ENCODE measurements at regions not wholly inside any gene's neighbourhood (a gene's known extent, or its start where the extent isn't known, plus 50 kb on each side); places are given as distances from the start of the nearest gene placed in this dataset.

- TF ChIP-seq CUX1 (CRISPR knock-in tag; IDR thresholded peaks at IDR 0.05) (no peak), ZBTB5 (IDR thresholded peaks at IDR 0.05) (no peak), KLF16 (IDR thresholded peaks at IDR 0.05) (no peak)
Observed at GRCh38 chr10:29774475-29774874, 139.7 kb upstream of the SVIL start (continued).

- ATAC-seq (no peak), DNase-seq (ENCODE audit: extremely low read depth in 1 of 4, low spot score in 3 of 4) (no peak), FAIRE-seq (no peak)
- Histone ChIP-seq H3K4me1 (replicated peaks in 1 of 2; ENCODE audit: control insufficient read depth in 2 of 2, insufficient read depth in 2 of 2, low read length in 2 of 2) (no peaks in the 10 kb centered on the region), H3K4me3 (no peak overlapping the region), H3K36me3 (ENCODE audit: control insufficient read depth, insufficient read depth, low read length) (no peaks in the 10 kb centered on the region), H3K27me3 (ENCODE audit: control insufficient read depth in 2 of 2, insufficient read depth in 2 of 2, low read length in 2 of 2) (peaks cover 0 to 5% of the 10 kb centered on the region in 2 experiments; a peak in 2 of 5 replicates), H3K79me2 (ENCODE audit: control insufficient read depth, insufficient read depth, low read length) (no peaks in the 10 kb centered on the region), H2AFZ (ENCODE audit: low read depth, low read length) (no peak overlapping the region), H3K27ac (ENCODE audit: extremely low read depth, low read depth, low read length) (no peak overlapping the region), H4K20me1 (replicated peaks; ENCODE audit: control insufficient read depth, insufficient read depth, low read length) (no peaks in the 10 kb centered on the region), H3K9me3 (replicated peaks; ENCODE audit: control insufficient read depth, insufficient read depth, low read depth, low read length) (no peaks in the 10 kb centered on the region), H3K4me2 (ENCODE audit: insufficient read depth, low read length) (no peak overlapping the region), H3K9ac (ENCODE audit: insufficient read depth in 1 of 2, low read depth in 2 of 2, low read length in 2 of 2) (no peak overlapping the region), H3K9me1 (ENCODE audit: control insufficient read depth, insufficient read depth, low read length) (no peaks in the 10 kb centered on the region)
- intact Hi-C loops (cut with micrococcal nuclease) (no loop called here), in situ Hi-C loops (cut with MboI) (no loop called here)
- ChIA-PET CTCF (ENCODE audit: low intra/inter-chr PET ratio) (no interaction called here), POLR2A (no interaction called here)
- no TSS peak for BruUV-seq (replicated peaks)
- 0% methylated on average over 1 of the region's 1 CpG for WGBS (ENCODE audit: insufficient coverage, low coverage, missing lambda C conversion rate)
- TF ChIP-seq JUNB (CRISPR knock-in tag; conservative IDR thresholded peaks at IDR 0.05) (no peak), ZNF316 (IDR thresholded peaks at IDR 0.05) (peak; percentile 81), ZNF717 (CRISPR knock-in tag; IDR thresholded peaks at IDR 0.05) (no peak), RBM15 (IDR thresholded peaks at IDR 0.05; ENCODE audit: insufficient read depth, low read length) (no peak), ZNF124 (CRISPR knock-in tag; IDR thresholded peaks at IDR 0.05) (no peak), SLC30A9 (CRISPR knock-in tag; IDR thresholded peaks at IDR 0.05) (no peak), MAFF (IDR thresholded peaks at IDR 0.05; ENCODE audit: low read length) (peak; percentile 44; the same call in 1 of the 2 replicates), NCOR1 (IDR thresholded peaks at IDR 0.05) (no peak), SMAD2 (IDR thresholded peaks at IDR 0.05; ENCODE audit: low read depth, low read length) (no peak), MAFK (IDR thresholded peaks at IDR 0.05; ENCODE audit: low read length) (peak; percentile 32; the same call in 1 of the 2 replicates), CREB1 (IDR thresholded peaks at IDR 0.05) (no peak), CREB1 (CRISPR knock-in tag; IDR thresholded peaks at IDR 0.05) (no peak), TAF15 (IDR thresholded peaks at IDR 0.05; ENCODE audit: low read depth, low read length) (no peak), C11orf30 (IDR thresholded peaks at IDR 0.05; ENCODE audit: low read depth) (peak; percentile 66), NCOA2 (IDR thresholded peaks at IDR 0.05; ENCODE audit: partially characterized antibody in 2 of 2) (no peak), MAFG (tag; conservative IDR thresholded peaks at IDR 0.05) (peak; percentile 79)
Observed at GRCh38 chr10:29773675-29774091, 138.9 kb upstream of the SVIL start.

Measured in K562 (cell line).